GM12878 (cell line): ENCODE measurements at regions not wholly inside any gene's neighbourhood (a gene's known extent, or its start where the extent isn't known, plus 50 kb on each side); places are given as distances from the start of the nearest gene placed in this dataset.

ENCODE experiments used
- JUNB ChIP-seq: IDR thresholded peaks from 2 replicates; pipeline ENCODE4 v1.6.1; 2016; ENCODE audit warnings: antibody characterized with exemption, mild to moderate bottlenecking
- LARP7 ChIP-seq: fragments of 450-650 bp; IDR thresholded peaks from 2 replicates; pipeline ENCODE4 v1.6.1; 2017; ENCODE audit warnings: mild to moderate bottlenecking
- MYC ChIP-seq: IDR thresholded peaks from 2 replicates; pipeline ENCODE4 v1.6.1; 2011; ENCODE audit warnings: mild to moderate bottlenecking, low read length, moderate library complexity, inconsistent platforms; ENCODE audit not compliant: insufficient read depth, insufficient replicate concordance, insufficient read length, severe bottlenecking
- PAX5 ChIP-seq: IDR thresholded peaks from 2 replicates; pipeline ENCODE4 v1.6.1; 2011; ENCODE audit warnings: low read depth, low read length, borderline replicate concordance
- POLR2AphosphoS5 ChIP-seq: IDR thresholded peaks from 2 replicates; pipeline ENCODE4 v1.6.1; 2011; ENCODE audit warnings: mild to moderate bottlenecking, low read length, inconsistent platforms
- SIX5 ChIP-seq: IDR thresholded peaks from 2 replicates; pipeline ENCODE4 v1.6.1; 2011; ENCODE audit warnings: mild to moderate bottlenecking, low read depth, low read length, moderate library complexity; ENCODE audit not compliant: severe bottlenecking
- ZBED1 ChIP-seq: IDR thresholded peaks from 2 replicates; pipeline ENCODE4 v1.6.1; 2016; ENCODE audit warnings: borderline replicate concordance
- TF ChIP-seq, protein P1 (sequence below): fragments of 450-650 bp; IDR thresholded peaks from 2 replicates; pipeline ENCODE4 v1.6.1; 2017; ENCODE audit warnings: mild to moderate bottlenecking, moderate library complexity
- TF ChIP-seq, protein P2 (sequence below): fragments of 450-650 bp; IDR thresholded peaks from 2 replicates; pipeline ENCODE4 v1.6.1; 2016; ENCODE audit warnings: mild to moderate bottlenecking
- TF ChIP-seq, protein P3 (sequence below): IDR thresholded peaks from 2 replicates; pipeline ENCODE4 v1.6.1; 2012; ENCODE audit warnings: low read length, inconsistent platforms

DNA sequence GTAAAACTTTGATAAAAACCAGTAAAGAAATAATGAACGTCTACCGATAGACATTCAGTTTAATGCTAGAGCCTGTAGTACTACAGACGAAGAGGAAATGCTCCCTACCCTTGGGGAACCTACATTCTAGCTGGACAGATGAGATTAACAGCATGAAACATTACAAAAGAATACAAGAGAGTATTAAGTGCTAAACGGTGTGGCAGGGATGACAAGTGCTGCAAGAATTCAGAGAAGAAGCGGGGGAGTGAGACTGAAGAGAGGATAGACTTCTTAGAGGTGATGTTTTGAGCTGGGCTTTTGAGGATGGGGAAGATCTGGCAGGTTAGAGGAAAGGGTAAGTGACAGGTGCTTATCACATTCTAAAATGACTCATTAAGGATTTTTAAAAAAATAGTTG, 52.6 kb upstream of the ESX1 start (continued):
- TF ChIP-seq, protein P1, sequence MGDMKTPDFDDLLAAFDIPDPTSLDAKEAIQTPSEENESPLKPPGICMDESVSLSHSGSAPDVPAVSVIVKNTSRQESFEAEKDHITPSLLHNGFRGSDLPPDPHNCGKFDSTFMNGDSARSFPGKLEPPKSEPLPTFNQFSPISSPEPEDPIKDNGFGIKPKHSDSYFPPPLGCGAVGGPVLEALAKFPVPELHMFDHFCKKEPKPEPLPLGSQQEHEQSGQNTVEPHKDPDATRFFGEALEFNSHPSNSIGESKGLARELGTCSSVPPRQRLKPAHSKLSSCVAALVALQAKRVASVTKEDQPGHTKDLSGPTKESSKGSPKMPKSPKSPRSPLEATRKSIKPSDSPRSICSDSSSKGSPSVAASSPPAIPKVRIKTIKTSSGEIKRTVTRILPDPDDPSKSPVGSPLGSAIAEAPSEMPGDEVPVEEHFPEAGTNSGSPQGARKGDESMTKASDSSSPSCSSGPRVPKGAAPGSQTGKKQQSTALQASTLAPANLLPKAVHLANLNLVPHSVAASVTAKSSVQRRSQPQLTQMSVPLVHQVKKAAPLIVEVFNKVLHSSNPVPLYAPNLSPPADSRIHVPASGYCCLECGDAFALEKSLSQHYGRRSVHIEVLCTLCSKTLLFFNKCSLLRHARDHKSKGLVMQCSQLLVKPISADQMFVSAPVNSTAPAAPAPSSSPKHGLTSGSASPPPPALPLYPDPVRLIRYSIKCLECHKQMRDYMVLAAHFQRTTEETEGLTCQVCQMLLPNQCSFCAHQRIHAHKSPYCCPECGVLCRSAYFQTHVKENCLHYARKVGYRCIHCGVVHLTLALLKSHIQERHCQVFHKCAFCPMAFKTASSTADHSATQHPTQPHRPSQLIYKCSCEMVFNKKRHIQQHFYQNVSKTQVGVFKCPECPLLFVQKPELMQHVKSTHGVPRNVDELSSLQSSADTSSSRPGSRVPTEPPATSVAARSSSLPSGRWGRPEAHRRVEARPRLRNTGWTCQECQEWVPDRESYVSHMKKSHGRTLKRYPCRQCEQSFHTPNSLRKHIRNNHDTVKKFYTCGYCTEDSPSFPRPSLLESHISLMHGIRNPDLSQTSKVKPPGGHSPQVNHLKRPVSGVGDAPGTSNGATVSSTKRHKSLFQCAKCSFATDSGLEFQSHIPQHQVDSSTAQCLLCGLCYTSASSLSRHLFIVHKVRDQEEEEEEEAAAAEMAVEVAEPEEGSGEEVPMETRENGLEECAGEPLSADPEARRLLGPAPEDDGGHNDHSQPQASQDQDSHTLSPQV, result no peak
- TF ChIP-seq, protein P2, sequence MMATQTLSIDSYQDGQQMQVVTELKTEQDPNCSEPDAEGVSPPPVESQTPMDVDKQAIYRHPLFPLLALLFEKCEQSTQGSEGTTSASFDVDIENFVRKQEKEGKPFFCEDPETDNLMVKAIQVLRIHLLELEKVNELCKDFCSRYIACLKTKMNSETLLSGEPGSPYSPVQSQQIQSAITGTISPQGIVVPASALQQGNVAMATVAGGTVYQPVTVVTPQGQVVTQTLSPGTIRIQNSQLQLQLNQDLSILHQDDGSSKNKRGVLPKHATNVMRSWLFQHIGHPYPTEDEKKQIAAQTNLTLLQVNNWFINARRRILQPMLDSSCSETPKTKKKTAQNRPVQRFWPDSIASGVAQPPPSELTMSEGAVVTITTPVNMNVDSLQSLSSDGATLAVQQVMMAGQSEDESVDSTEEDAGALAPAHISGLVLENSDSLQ, result no peak
- TF ChIP-seq POLR2AphosphoS5 (no peak), PAX5 (no peak), LARP7 (no peak), MYC (no peak), JUNB (no peak), ZBED1 (no peak), SIX5 (no peak)
- TF ChIP-seq, protein P3, sequence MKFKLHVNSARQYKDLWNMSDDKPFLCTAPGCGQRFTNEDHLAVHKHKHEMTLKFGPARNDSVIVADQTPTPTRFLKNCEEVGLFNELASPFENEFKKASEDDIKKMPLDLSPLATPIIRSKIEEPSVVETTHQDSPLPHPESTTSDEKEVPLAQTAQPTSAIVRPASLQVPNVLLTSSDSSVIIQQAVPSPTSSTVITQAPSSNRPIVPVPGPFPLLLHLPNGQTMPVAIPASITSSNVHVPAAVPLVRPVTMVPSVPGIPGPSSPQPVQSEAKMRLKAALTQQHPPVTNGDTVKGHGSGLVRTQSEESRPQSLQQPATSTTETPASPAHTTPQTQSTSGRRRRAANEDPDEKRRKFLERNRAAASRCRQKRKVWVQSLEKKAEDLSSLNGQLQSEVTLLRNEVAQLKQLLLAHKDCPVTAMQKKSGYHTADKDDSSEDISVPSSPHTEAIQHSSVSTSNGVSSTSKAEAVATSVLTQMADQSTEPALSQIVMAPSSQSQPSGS, result no peak
